ENCODE measurements at regions not wholly inside any gene's neighbourhood (a gene's known extent, or its start where the extent isn't known, plus 50 kb on each side); places are given as distances from the start of the nearest gene placed in this dataset.
A peak's percentile ranks its signal among the peaks of the same experiment; 100 is the strongest.

DNA sequence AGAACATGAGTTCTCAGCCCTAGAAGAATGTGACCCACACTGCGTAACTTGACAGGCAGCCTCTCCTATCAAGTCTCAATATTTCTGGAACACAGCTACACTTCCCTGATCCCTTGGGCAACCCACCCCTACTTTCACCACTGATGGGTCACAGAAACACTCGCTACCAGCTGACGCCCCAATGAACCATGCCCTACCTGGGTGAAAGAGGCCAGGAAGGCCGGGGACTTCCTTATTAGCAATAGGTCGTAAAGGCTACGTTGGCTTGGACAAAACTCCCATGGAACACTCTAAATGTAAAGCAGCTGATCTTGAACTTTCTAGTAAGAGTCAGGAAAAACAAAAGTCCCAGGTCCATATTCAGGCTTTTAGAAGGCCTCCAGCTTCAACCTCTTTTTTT, 202.3 kb upstream of the KCTD7 start:
- H3K4me1 ChIP-seq (ENCODE audit: insufficient read depth, low read length, poor library complexity, severe bottlenecking) = peaks cover 15% of the 10 kb centered on the region
- no peaks in the 10 kb centered on the region for H3K36me3 ChIP-seq (ENCODE audit: insufficient read depth, low read length)
- no peaks in the 10 kb centered on the region for H3K79me2 ChIP-seq (ENCODE audit: insufficient read depth, low read length)
- peak overlapping the region; percentile 44 for H3K4me2 ChIP-seq (ENCODE audit: low read depth, low read length, poor library complexity, severe bottlenecking)
- H3F3A ChIP-seq (ENCODE audit: low read depth) = no peaks in the 10 kb centered on the region
- H3K9ac ChIP-seq (ENCODE audit: low read depth, low read length, poor library complexity, severe bottlenecking) = no peak overlapping the region
- H3K9me2 ChIP-seq (replicated peaks; ENCODE audit: low read depth, low read length) = no peaks in the 10 kb centered on the region
- no peaks in the 10 kb centered on the region for H3K27me3 ChIP-seq (ENCODE audit: insufficient read depth, low read length, poor library complexity, severe bottlenecking)
- TF ChIP-seq EZH2phosphoT487 (IDR thresholded peaks at IDR 0.05; ENCODE audit: borderline replicate concordance) = no peak
- TF ChIP-seq, protein P1, sequence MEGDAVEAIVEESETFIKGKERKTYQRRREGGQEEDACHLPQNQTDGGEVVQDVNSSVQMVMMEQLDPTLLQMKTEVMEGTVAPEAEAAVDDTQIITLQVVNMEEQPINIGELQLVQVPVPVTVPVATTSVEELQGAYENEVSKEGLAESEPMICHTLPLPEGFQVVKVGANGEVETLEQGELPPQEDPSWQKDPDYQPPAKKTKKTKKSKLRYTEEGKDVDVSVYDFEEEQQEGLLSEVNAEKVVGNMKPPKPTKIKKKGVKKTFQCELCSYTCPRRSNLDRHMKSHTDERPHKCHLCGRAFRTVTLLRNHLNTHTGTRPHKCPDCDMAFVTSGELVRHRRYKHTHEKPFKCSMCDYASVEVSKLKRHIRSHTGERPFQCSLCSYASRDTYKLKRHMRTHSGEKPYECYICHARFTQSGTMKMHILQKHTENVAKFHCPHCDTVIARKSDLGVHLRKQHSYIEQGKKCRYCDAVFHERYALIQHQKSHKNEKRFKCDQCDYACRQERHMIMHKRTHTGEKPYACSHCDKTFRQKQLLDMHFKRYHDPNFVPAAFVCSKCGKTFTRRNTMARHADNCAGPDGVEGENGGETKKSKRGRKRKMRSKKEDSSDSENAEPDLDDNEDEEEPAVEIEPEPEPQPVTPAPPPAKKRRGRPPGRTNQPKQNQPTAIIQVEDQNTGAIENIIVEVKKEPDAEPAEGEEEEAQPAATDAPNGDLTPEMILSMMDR (conservative IDR thresholded peaks at IDR 0.05; ENCODE audit: low read length) = no peak
- no peaks in the 10 kb centered on the region for H3K9me3 ChIP-seq (ENCODE audit: insufficient read depth, low read depth, low read length)
- H4K20me1 ChIP-seq (ENCODE audit: insufficient read depth, low read length, poor library complexity, severe bottlenecking) = no peaks in the 10 kb centered on the region
- H2AFZ ChIP-seq (ENCODE audit: low read length) = 0 out of 2 replicates have a peak overlapping the region, but pooled peaks have one; percentile 40
- no peak overlapping the region for H3K4me3 ChIP-seq (ENCODE audit: low read length, poor library complexity, severe bottlenecking)

- H3K9ac ChIP-seq (ENCODE audit: low read depth, low read length, poor library complexity, severe bottlenecking) = no peak overlapping the region
- H3K4me2 ChIP-seq (ENCODE audit: low read depth, low read length, poor library complexity, severe bottlenecking) = peak overlapping the region; percentile 44
- H3K79me2 ChIP-seq (ENCODE audit: insufficient read depth, low read length) = no peaks in the 10 kb centered on the region
- peak overlapping the region; percentile 40; the same call in 1 of the 2 replicates for H2AFZ ChIP-seq (ENCODE audit: low read length)
- no peak overlapping the region for H3K4me3 ChIP-seq (ENCODE audit: low read length, poor library complexity, severe bottlenecking)
- H3F3A ChIP-seq (ENCODE audit: low read depth) = no peaks in the 10 kb centered on the region
- H3K36me3 ChIP-seq (ENCODE audit: insufficient read depth, low read length) = no peaks in the 10 kb centered on the region
- peaks cover 15% of the 10 kb centered on the region for H3K4me1 ChIP-seq (ENCODE audit: insufficient read depth, low read length, poor library complexity, severe bottlenecking)
- H3K27me3 ChIP-seq (ENCODE audit: insufficient read depth, low read length, poor library complexity, severe bottlenecking) = no peaks in the 10 kb centered on the region
- H3K9me3 ChIP-seq (ENCODE audit: insufficient read depth, low read depth, low read length) = no peaks in the 10 kb centered on the region
- H4K20me1 ChIP-seq (ENCODE audit: insufficient read depth, low read length, poor library complexity, severe bottlenecking) = no peaks in the 10 kb centered on the region
- H3K9me2 ChIP-seq (replicated peaks; ENCODE audit: low read depth, low read length) = no peaks in the 10 kb centered on the region
- no peak for TF ChIP-seq EZH2phosphoT487 (IDR thresholded peaks at IDR 0.05; ENCODE audit: borderline replicate concordance)
- TF ChIP-seq, protein P1 (conservative IDR thresholded peaks at IDR 0.05; ENCODE audit: low read length) = no peak
Observed at GRCh38 chr7:66426996-66427395, 201.7 kb upstream of the KCTD7 start.

DNA sequence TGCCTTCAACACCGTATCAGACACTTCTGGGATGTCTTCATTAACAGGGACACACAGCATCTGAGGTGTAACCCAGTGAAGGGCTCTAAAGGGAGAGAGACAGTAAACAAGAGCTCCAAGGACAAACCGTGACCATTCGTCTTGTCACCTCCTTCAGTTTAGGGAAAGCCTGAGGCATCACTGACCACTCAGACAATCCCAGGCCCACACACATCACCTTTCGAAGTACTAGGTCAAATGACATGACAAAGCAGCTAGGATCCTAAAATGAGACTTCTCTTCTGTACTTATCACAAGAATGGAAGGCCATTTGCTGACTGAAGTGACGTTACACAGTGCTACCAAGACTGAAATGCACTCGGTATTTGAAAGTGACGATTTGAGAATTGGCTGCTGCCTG, 200.7 kb upstream of the KCTD7 start:
- H3K4me3 ChIP-seq (ENCODE audit: low read length, poor library complexity, severe bottlenecking) = no peak overlapping the region
- no peak overlapping the region for H3K4me2 ChIP-seq (ENCODE audit: low read depth, low read length, poor library complexity, severe bottlenecking)
- H3K27me3 ChIP-seq (ENCODE audit: insufficient read depth, low read length, poor library complexity, severe bottlenecking) = no peaks in the 10 kb centered on the region
- H3K36me3 ChIP-seq (ENCODE audit: insufficient read depth, low read length) = no peaks in the 10 kb centered on the region
- no peaks in the 10 kb centered on the region for H4K20me1 ChIP-seq (ENCODE audit: insufficient read depth, low read length, poor library complexity, severe bottlenecking)
- H3K9me3 ChIP-seq (ENCODE audit: insufficient read depth, low read depth, low read length) = no peaks in the 10 kb centered on the region
- H3K4me1 ChIP-seq (ENCODE audit: insufficient read depth, low read length, poor library complexity, severe bottlenecking) = peaks cover 15% of the 10 kb centered on the region
- TF ChIP-seq, protein P1 (conservative IDR thresholded peaks at IDR 0.05; ENCODE audit: low read length) = no peak
- TF ChIP-seq EZH2phosphoT487 (IDR thresholded peaks at IDR 0.05; ENCODE audit: borderline replicate concordance) = no peak
- no peak overlapping the region for H2AFZ ChIP-seq (ENCODE audit: low read length)
- no peaks in the 10 kb centered on the region for H3K9me2 ChIP-seq (replicated peaks; ENCODE audit: low read depth, low read length)
- H3K79me2 ChIP-seq (ENCODE audit: insufficient read depth, low read length) = no peaks in the 10 kb centered on the region
- no peaks in the 10 kb centered on the region for H3F3A ChIP-seq (ENCODE audit: low read depth)
- no peak overlapping the region for H3K9ac ChIP-seq (ENCODE audit: low read depth, low read length, poor library complexity, severe bottlenecking)

Measured in Loucy (cell line).